KMS-11 (cell line): ENCODE measurements at regions not wholly inside any gene's neighbourhood (a gene's known extent, or its start where the extent isn't known, plus 50 kb on each side); places are given as distances from the start of the nearest gene placed in this dataset.

Experiments
- H2AFZ ChIP-seq: fragments of 200-600 bp; sonication (generic); 2 replicates; pipeline ENCODE4 v1.6.1; 2016; ENCODE audit warnings: antibody characterized with exemption, mixed run types, low read depth
- H3K27ac ChIP-seq: fragments of 200-600 bp; sonication (generic); 2 replicates; pipeline ENCODE4 v1.6.1; 2016; ENCODE audit warnings: mild to moderate bottlenecking, mixed run types
- H3K27me3 ChIP-seq: fragments of 200-600 bp; sonication (generic); 2 replicates; pipeline ENCODE4 v1.6.1; 2017; ENCODE audit warnings: mild to moderate bottlenecking, low read depth, mixed run types, moderate library complexity; ENCODE audit not compliant: insufficient read depth
- H3K36me3 ChIP-seq: fragments of 200-600 bp; sonication (generic); 2 replicates; pipeline ENCODE4 v1.6.1; 2017; ENCODE audit warnings: mild to moderate bottlenecking, mixed run types; ENCODE audit not compliant: insufficient read depth
- H3K4me1 ChIP-seq: fragments of 200-600 bp; sonication (generic); 2 replicates; pipeline ENCODE4 v1.6.1; 2016; ENCODE audit warnings: mild to moderate bottlenecking, low read depth, mixed run types; ENCODE audit not compliant: poor library complexity, severe bottlenecking
- H3K4me2 ChIP-seq: fragments of 200-600 bp; sonication (generic); 2 replicates; pipeline ENCODE4 v1.7.0; 2016; ENCODE audit warnings: mild to moderate bottlenecking, mixed run types
- H3K4me3 ChIP-seq: fragments of 200-600 bp; sonication (generic); IDR thresholded peaks from 2 replicates; pipeline ENCODE4 v1.6.1; 2017; ENCODE audit warnings: low read depth, low read length, mixed read lengths; ENCODE audit not compliant: insufficient read depth
- H3K79me2 ChIP-seq: fragments of 200-600 bp; sonication (generic); 2 replicates; pipeline ENCODE4 v1.6.1; 2016; ENCODE audit warnings: low read depth, mixed run types; ENCODE audit not compliant: insufficient read depth
- H3K9ac ChIP-seq: fragments of 200-600 bp; sonication (generic); 2 replicates; pipeline ENCODE4 v1.6.1; 2016; ENCODE audit warnings: mild to moderate bottlenecking, mixed run types
- H4K20me1 ChIP-seq: fragments of 200-600 bp; sonication (generic); 2 replicates; pipeline ENCODE4 v1.6.1; 2016; ENCODE audit warnings: mild to moderate bottlenecking, mixed run types; ENCODE audit not compliant: insufficient read depth
- TF ChIP-seq, protein P1 (sequence below): fragments of 200-600 bp; sonication (generic); conservative IDR thresholded peaks from 2 replicates; pipeline ENCODE4 v1.6.1; 2017; ENCODE audit warnings: low read depth, mild to moderate bottlenecking, antibody characterized with exemption, low read length, moderate library complexity, mixed read lengths

GRCh38 chr9:81231011-81231410 is 458.3 kb downstream of the TLE1 start:
- H3K36me3 ChIP-seq, result no peaks in the 10 kb centered on the region
- no peaks in the 10 kb centered on the region for H3K4me1 ChIP-seq
- no peak overlapping the region for H3K4me2 ChIP-seq
- H3K9ac ChIP-seq, result no peak overlapping the region
- no peaks in the 10 kb centered on the region for H3K27me3 ChIP-seq
- no peaks in the 10 kb centered on the region for H4K20me1 ChIP-seq
- TF ChIP-seq, protein P1, sequence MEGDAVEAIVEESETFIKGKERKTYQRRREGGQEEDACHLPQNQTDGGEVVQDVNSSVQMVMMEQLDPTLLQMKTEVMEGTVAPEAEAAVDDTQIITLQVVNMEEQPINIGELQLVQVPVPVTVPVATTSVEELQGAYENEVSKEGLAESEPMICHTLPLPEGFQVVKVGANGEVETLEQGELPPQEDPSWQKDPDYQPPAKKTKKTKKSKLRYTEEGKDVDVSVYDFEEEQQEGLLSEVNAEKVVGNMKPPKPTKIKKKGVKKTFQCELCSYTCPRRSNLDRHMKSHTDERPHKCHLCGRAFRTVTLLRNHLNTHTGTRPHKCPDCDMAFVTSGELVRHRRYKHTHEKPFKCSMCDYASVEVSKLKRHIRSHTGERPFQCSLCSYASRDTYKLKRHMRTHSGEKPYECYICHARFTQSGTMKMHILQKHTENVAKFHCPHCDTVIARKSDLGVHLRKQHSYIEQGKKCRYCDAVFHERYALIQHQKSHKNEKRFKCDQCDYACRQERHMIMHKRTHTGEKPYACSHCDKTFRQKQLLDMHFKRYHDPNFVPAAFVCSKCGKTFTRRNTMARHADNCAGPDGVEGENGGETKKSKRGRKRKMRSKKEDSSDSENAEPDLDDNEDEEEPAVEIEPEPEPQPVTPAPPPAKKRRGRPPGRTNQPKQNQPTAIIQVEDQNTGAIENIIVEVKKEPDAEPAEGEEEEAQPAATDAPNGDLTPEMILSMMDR, result no peak
- no peaks in the 10 kb centered on the region for H3K79me2 ChIP-seq
- H3K27ac ChIP-seq, result no peak overlapping the region
- H2AFZ ChIP-seq, result no peak overlapping the region
- H3K4me3 ChIP-seq, result no peak overlapping the region

GRCh38 chr9:81227507-81228245 is 461.7 kb downstream of the TLE1 start:
- Histone ChIP-seq H3K9ac (no peak overlapping the region), H3K4me1 (no peaks in the 10 kb centered on the region), H3K27ac (no peak overlapping the region), H2AFZ (no peak overlapping the region), H3K4me3 (no peak overlapping the region), H3K4me2 (no peak overlapping the region), H3K79me2 (no peaks in the 10 kb centered on the region), H3K36me3 (no peaks in the 10 kb centered on the region), H4K20me1 (no peaks in the 10 kb centered on the region), H3K27me3 (no peaks in the 10 kb centered on the region)
- TF ChIP-seq, protein P1, result no peak

DNA sequence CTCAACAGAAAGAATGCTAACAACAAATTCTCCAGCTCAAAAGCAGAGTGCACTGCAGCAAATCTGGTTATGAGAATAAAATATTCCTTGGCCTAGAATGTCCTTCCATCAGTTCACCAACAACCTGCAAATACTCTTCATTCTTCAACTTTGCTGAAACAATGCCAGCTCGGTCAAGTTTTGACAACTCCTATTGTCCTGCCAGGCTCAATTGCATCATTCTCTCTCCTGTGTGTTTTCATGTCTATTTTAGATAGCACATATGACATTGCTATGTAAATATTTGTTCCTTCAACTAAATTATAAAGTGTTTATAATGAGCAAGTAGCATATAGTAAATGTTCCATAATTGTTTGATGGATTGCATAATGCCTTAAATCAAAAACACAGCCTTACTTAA is 463.8 kb downstream of the TLE1 start:
- H3K4me2 ChIP-seq, result no peak overlapping the region
- H2AFZ ChIP-seq, result no peak overlapping the region

DNA sequence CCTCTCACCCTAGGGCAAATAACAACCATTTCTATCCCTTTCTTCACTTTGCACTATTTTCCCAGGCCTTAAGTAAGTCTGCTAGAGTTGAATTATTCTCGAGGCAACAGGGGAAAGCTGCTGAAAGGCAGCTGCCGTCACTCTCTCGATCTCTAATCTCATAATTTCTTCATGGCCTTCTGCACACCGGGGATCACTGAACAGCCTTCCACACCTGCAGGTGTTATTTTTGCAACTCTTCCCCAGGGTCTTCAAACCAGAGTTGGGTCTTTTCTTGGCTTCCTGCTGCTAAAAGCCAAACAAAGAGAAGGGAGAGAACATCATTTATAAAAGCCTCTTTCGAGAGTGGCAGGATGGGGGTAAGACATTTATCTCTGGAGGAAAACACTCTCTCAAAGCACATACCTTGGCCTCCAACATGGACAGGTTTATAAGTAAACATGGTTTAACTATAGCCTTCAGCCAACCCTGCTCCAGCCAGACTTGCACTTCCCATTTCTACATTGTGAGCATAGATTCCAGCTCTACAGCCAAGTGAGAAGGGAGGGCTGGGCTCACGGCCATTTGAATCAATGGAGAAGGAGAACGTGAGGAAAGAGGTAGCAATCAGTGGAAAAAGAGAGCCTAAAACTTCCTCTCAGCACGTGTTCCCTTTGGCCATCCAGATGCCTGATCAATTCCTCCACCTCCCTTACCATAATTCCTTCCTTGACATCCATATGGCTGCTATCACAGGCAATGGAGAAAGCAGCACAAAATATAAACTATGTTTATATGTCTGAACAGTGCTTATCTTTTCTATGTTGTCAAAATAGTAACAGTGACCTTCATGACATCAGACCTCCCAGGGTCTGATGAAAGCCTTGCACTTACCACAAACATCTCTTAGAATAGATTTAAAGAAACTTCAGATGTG is 464.9 kb downstream of the TLE1 start:
- Histone ChIP-seq H4K20me1 (no peaks in the 10 kb centered on the region), H3K4me1 (no peaks in the 10 kb centered on the region), H3K9ac (no peak overlapping the region), H3K4me3 (no peak overlapping the region), H3K79me2 (no peaks in the 10 kb centered on the region), H3K4me2 (no peak overlapping the region), H3K27me3 (no peaks in the 10 kb centered on the region), H3K27ac (no peak overlapping the region), H3K36me3 (no peaks in the 10 kb centered on the region), H2AFZ (no peak overlapping the region)
- TF ChIP-seq, protein P1, result no peak

More for the DNA sequence above, 463.8 kb downstream of the TLE1 start:
- Histone ChIP-seq H3K27ac (no peak overlapping the region), H4K20me1 (no peaks in the 10 kb centered on the region), H3K9ac (no peak overlapping the region), H3K4me3 (no peak overlapping the region), H3K4me1 (no peaks in the 10 kb centered on the region), H3K36me3 (no peaks in the 10 kb centered on the region), H3K27me3 (no peaks in the 10 kb centered on the region), H3K79me2 (no peaks in the 10 kb centered on the region)
- TF ChIP-seq, protein P1, result no peak
